ENCODE measurements at regions not wholly inside any gene's neighbourhood (a gene's known extent, or its start where the extent isn't known, plus 50 kb on each side); places are given as distances from the start of the nearest gene placed in this dataset.

DNA sequence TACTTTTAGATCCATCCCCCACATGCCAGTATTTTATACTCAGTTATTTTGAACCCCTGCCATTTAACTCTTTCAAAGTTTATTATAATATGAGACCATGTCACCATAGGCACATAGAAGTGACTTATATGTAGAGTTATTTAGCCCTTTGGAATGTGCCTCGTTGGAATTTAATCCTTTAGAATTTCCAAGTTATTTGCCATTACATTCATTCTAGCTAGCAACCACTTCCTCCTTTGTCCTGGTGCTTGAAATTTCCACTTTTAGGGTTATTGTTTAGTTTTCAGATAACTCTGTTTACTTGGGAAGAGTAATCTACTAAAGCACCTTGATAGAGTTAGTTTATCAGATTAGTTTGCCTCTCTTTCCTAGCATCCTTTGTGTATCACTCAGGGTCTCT lies 82.8 kb upstream of the TLE1 start:
- no peak for TF ChIP-seq EZH2 (IDR thresholded peaks at IDR 0.05; ENCODE audit: low read length)
- TF ChIP-seq, protein P1, sequence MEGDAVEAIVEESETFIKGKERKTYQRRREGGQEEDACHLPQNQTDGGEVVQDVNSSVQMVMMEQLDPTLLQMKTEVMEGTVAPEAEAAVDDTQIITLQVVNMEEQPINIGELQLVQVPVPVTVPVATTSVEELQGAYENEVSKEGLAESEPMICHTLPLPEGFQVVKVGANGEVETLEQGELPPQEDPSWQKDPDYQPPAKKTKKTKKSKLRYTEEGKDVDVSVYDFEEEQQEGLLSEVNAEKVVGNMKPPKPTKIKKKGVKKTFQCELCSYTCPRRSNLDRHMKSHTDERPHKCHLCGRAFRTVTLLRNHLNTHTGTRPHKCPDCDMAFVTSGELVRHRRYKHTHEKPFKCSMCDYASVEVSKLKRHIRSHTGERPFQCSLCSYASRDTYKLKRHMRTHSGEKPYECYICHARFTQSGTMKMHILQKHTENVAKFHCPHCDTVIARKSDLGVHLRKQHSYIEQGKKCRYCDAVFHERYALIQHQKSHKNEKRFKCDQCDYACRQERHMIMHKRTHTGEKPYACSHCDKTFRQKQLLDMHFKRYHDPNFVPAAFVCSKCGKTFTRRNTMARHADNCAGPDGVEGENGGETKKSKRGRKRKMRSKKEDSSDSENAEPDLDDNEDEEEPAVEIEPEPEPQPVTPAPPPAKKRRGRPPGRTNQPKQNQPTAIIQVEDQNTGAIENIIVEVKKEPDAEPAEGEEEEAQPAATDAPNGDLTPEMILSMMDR (optimal IDR thresholded peaks at IDR 0.05 in 1 of 3, IDR thresholded peaks at IDR 0.05 in 1 of 3, conservative IDR thresholded peaks at IDR 0.05 in 1 of 3; ENCODE audit: extremely low read depth in 1 of 3, insufficient read depth in 2 of 3, low read length in 3 of 3), result no peak
